Adrenal gland (tissue), 9 donors: ENCODE measurements at regions not wholly inside any gene's neighbourhood (a gene's known extent, or its start where the extent isn't known, plus 50 kb on each side); places are given as distances from the start of the nearest gene placed in this dataset.

Experiments used
- DNase-seq, 7 donors: peaks; one replicate each; pipeline ENCODE4 v3.0.0-alpha.2; 2019 to 2020
- H3K27ac ChIP-seq, 5 donors: fragments of 200-600 bp; sonication (generic) in 4 of 5; 1 replicate in 3 of 5; 2 replicates in 2 of 5; pipeline versions ENCODE4 v1.5.1 to v1.8.0; 2016 to 2020; ENCODE audit warnings: mild to moderate bottlenecking in 1 of 5
- H3K27me3 ChIP-seq: fragments of 200-600 bp; 2 replicates; pipeline ENCODE4 v1.8.0; 2021
- H3K36me3 ChIP-seq, 2 donors: fragments of 200-600 bp; replicated peaks in 1 of 2; 1 replicate in 1 of 2; 2 replicates in 1 of 2; pipeline versions ENCODE4 v1.5.1 to v1.8.0; 2018 to 2022
- H3K4me1 ChIP-seq, 2 donors: fragments of 200-600 bp; replicated peaks in 1 of 2; 1 replicate in 1 of 2; 2 replicates in 1 of 2; pipeline versions ENCODE4 v1.5.1 to v1.8.0; 2018 to 2021
- H3K4me3 ChIP-seq, 4 donors: fragments of 200-600 bp; sonication (generic) in 3 of 4; one replicate each; pipeline ENCODE4 v1.5.1; 2016 to 2018
- H3K9me3 ChIP-seq, 3 donors: fragments of 200-600 bp; sonication (generic) in 1 of 3; replicated peaks in 1 of 3; 1 replicate in 2 of 3; 2 replicates in 1 of 3; pipeline versions ENCODE4 v1.5.1 to v1.8.0; 2016 to 2021
- CTCF ChIP-seq, 6 experiments: fragments of 450-650 bp in 4 of 6; fragments of 200-600 bp in 2 of 6; sonication (generic) in 1 of 6; IDR thresholded peaks; 1 replicate in 5 of 6; 2 replicates in 1 of 6; pipeline versions ENCODE4 v1.5.1 to v1.8.0; 2016 to 2021; ENCODE audit warnings: antibody characterized with exemption in 6 of 6, mild to moderate bottlenecking in 2 of 6, moderate library complexity in 1 of 6
- POLR2A ChIP-seq, 2 donors: fragments of 450-650 bp; IDR thresholded peaks; one replicate each; pipeline ENCODE4 v1.6.1; 2017; ENCODE audit warnings: antibody characterized with exemption in 2 of 2, mild to moderate bottlenecking in 2 of 2, moderate library complexity in 1 of 2
- WGBS, 4 donors: extraction: QIAGEN DNeasy Blood & Tissue Kit in 2 of 4; methylation state at CpG; one replicate each; pipeline versions ENCODE4 v1.1.5 to v1.1.7; 2013 to 2017; 5-methylcytosine and 5-hydroxymethylcytosine counted together
- intact Hi-C, 2 donors: fragments of 100-400 bp; cut with DNase I; formaldehyde crosslinking; loops; one replicate each; pipeline versions ENCODE4 v1.14.1 to v1.15.0; 2022 to 2023
- donor health status: healthy with polysubstance abuse.
- donor health status: Bipolar disorder and iron deficiency.
- donor health status: DM: yes; HTN: yes; CAD: no.
- donor health status: DM: no; HTN: no; CAD: no.
- donor health status: DM: no; HTN: no; CAD: no.

GRCh38 chr2:217735899-217736298 lies 266.9 kb downstream of the TNS1 start:
- Histone ChIP-seq H3K27ac (peak overlapping the region in 2 of 5 donors; percentile 71 to 76), H3K4me1 (peaks cover 18 to 61% of the 10 kb centered on the region in 2 donors), H3K4me3 (no peak overlapping the region), H3K9me3 (no peaks in the 10 kb centered on the region), H3K36me3 (peaks cover 0 to 5% of the 10 kb centered on the region in 2 donors), H3K27me3 (no peaks in the 10 kb centered on the region)
- no peak for TF ChIP-seq CTCF (IDR thresholded peaks at IDR 0.05)
- no peak for TF ChIP-seq POLR2A (IDR thresholded peaks at IDR 0.05)
- intact Hi-C loops = no loop called here
- 23 to 39% (median 35%) methylated on average over 3 of the region's 3 CpGs for WGBS, 4 donors
- DNase-seq = peak in 4 of 7 donors; percentile 40 to 69 (median 56)

GRCh38 chr2:217735034-217735433 lies 267.8 kb downstream of the TNS1 start:
- no peaks in the 10 kb centered on the region for H3K9me3 ChIP-seq
- no peak for TF ChIP-seq CTCF (IDR thresholded peaks at IDR 0.05)

GRCh38 chr2:217733461-217733860 lies 269.3 kb downstream of the TNS1 start:
- Histone ChIP-seq H3K27ac (peak overlapping the region in 2 of 5 donors; percentile 47 to 77), H3K4me1 (peaks cover 18 to 67% of the 10 kb centered on the region in 2 donors)
- TF ChIP-seq CTCF (IDR thresholded peaks at IDR 0.05) (no peak), POLR2A (IDR thresholded peaks at IDR 0.05) (no peak)

More at GRCh38 chr2:217735034-217735433, 267.8 kb downstream of the TNS1 start:
- H3K27ac ChIP-seq = peak overlapping the region in 1 of 5 donors; percentile 71
- peaks cover 18 to 61% of the 10 kb centered on the region in 2 donors for H3K4me1 ChIP-seq
- H3K4me3 ChIP-seq = no peak overlapping the region
- H3K36me3 ChIP-seq = peaks cover 0 to 5% of the 10 kb centered on the region in 2 donors
- DNase-seq = no peak
- no peaks in the 10 kb centered on the region for H3K27me3 ChIP-seq
- intact Hi-C loops = no loop called here

GRCh38 chr2:217732992-217733391 lies 269.8 kb downstream of the TNS1 start:
- DNase-seq = peak in 4 of 7 donors; percentile 29 to 72 (median 44)
- intact Hi-C loops = no loop called here
- peaks cover 18 to 62% of the 10 kb centered on the region in 2 donors for H3K4me1 ChIP-seq

More at GRCh38 chr2:217733461-217733860, 269.3 kb downstream of the TNS1 start:
- WGBS, 4 donors = 52 to 63% (median 60%) methylated on average over 3 of the region's 3 CpGs
- H3K4me3 ChIP-seq = no peak overlapping the region
- H3K9me3 ChIP-seq = no peaks in the 10 kb centered on the region
- H3K27me3 ChIP-seq = no peaks in the 10 kb centered on the region
- intact Hi-C loops = no loop called here
- DNase-seq = no peak
- H3K36me3 ChIP-seq = peaks cover 0 to 5% of the 10 kb centered on the region in 2 donors

More at GRCh38 chr2:217732992-217733391, 269.8 kb downstream of the TNS1 start:
- no peak overlapping the region for H3K4me3 ChIP-seq
- WGBS, 4 donors = 51 to 67% (median 61%) methylated on average over 3 of the region's 3 CpGs
- TF ChIP-seq POLR2A (IDR thresholded peaks at IDR 0.05) (no peak), CTCF (IDR thresholded peaks at IDR 0.05) (no peak)
- no peaks in the 10 kb centered on the region for H3K27me3 ChIP-seq
- H3K27ac ChIP-seq = peak overlapping the region in 2 of 5 donors; percentile 47 to 77
- peaks cover 0 to 5% of the 10 kb centered on the region in 2 donors for H3K36me3 ChIP-seq
- no peaks in the 10 kb centered on the region for H3K9me3 ChIP-seq
